CD14-positive monocyte (primary cell): ENCODE measurements at regions not wholly inside any gene's neighbourhood (a gene's known extent, or its start where the extent isn't known, plus 50 kb on each side); places are given as distances from the start of the nearest gene placed in this dataset.

ENCODE experiments used
- DNase-seq, 3 donors: peaks; one replicate each; pipeline ENCODE4 v3.0.0-alpha.2; 2011 to 2022
- H2AFZ ChIP-seq: 2 replicates; pipeline ENCODE4 v1.6.0; 2012; ENCODE audit warnings: mild to moderate bottlenecking, low read depth, low read length, inconsistent platforms; ENCODE audit not compliant: insufficient read depth, poor library complexity, severe bottlenecking
- H3K27ac ChIP-seq, 2 donors: 1 replicate in 1 of 2; 2 replicates in 1 of 2; pipeline ENCODE4 v1.5.1; 2012 to 2013; ENCODE audit warnings: low read length in 2 of 2, control low read depth in 1 of 2, inconsistent platforms in 1 of 2, low read depth in 1 of 2, mild to moderate bottlenecking in 1 of 2
- H3K27me3 ChIP-seq, 2 donors: one replicate each; pipeline versions ENCODE4 v1.6.0 to v1.6.1; 2011 to 2013; ENCODE audit warnings: low read length in 2 of 2; ENCODE audit not compliant: control insufficient read depth in 2 of 2, insufficient read depth in 2 of 2
- H3K36me3 ChIP-seq, 2 donors: replicated peaks in 1 of 2; 1 replicate in 1 of 2; 2 replicates in 1 of 2; pipeline versions ENCODE4 v1.5.1 to v1.6.1; 2012 to 2013; ENCODE audit warnings: low read length in 2 of 2, control low read depth in 1 of 2, inconsistent platforms in 1 of 2, mild to moderate bottlenecking in 1 of 2; ENCODE audit not compliant: insufficient read depth in 2 of 2, control insufficient read depth in 1 of 2
- H3K4me1 ChIP-seq, 2 donors: 1 replicate in 1 of 2; 2 replicates in 1 of 2; pipeline versions ENCODE4 v1.5.1 to v1.6.1; 2012 to 2013; ENCODE audit warnings: low read length in 2 of 2, control low read depth in 1 of 2, inconsistent platforms in 1 of 2, mild to moderate bottlenecking in 1 of 2, moderate library complexity in 1 of 2; ENCODE audit not compliant: insufficient read depth in 2 of 2, control insufficient read depth in 1 of 2
- H3K4me2 ChIP-seq: replicated peaks from 2 replicates; pipeline ENCODE3; 2012; ENCODE audit warnings: low read length, moderate library complexity, mild to moderate bottlenecking; ENCODE audit not compliant: poor library complexity, severe bottlenecking; ENCODE audit errors: extremely low read depth
- H3K4me3 ChIP-seq, 3 experiments: fragments of 200-600 bp in 1 of 3; sonication (generic) in 1 of 3; replicated peaks in 1 of 3; 1 replicate in 2 of 3; 2 replicates in 1 of 3; pipeline ENCODE4 v1.5.1; 2011 to 2013; ENCODE audit warnings: low read length in 3 of 3, mild to moderate bottlenecking in 3 of 3, control low read depth in 2 of 3, low read depth in 2 of 3, inconsistent platforms in 1 of 3, moderate library complexity in 1 of 3
- H3K79me2 ChIP-seq: 2 replicates; pipeline ENCODE4 v1.6.0; 2012; ENCODE audit warnings: mild to moderate bottlenecking, control low read depth, inconsistent platforms, low read length, moderate library complexity; ENCODE audit not compliant: insufficient read depth
- H3K9ac ChIP-seq: 2 replicates; pipeline ENCODE4 v1.6.0; 2017; ENCODE audit warnings: low read length, mild to moderate bottlenecking; ENCODE audit not compliant: insufficient read depth, poor library complexity, severe bottlenecking
- H3K9me3 ChIP-seq, 2 donors: replicated peaks in 1 of 2; 1 replicate in 1 of 2; 2 replicates in 1 of 2; pipeline versions ENCODE4 v1.5.1 to v1.6.1; 2012 to 2013; ENCODE audit warnings: low read length in 2 of 2, control low read depth in 1 of 2; ENCODE audit not compliant: control insufficient read depth in 1 of 2, insufficient read depth in 1 of 2
- H4K20me1 ChIP-seq: 2 replicates; pipeline ENCODE4 v1.6.0; 2012; ENCODE audit warnings: mild to moderate bottlenecking, low read length, control low read depth, moderate library complexity; ENCODE audit not compliant: insufficient read depth
- H3K27ac Mint-ChIP-seq, 7 donors: one replicate each; pipeline ENCODE4 v1.8.0; 2020; ENCODE audit warnings: mild to moderate bottlenecking in 7 of 7, mixed read lengths in 7 of 7, moderate library complexity in 6 of 7, inconsistent platforms in 2 of 7
- H3K27me3 Mint-ChIP-seq, 3 donors: one replicate each; pipeline ENCODE4 v1.8.0; 2021 to 2022; ENCODE audit warnings: low read depth in 3 of 3, mild to moderate bottlenecking in 3 of 3, mixed read lengths in 3 of 3, moderate library complexity in 3 of 3, inconsistent platforms in 1 of 3
- H3K36me3 Mint-ChIP-seq, 2 donors: one replicate each; pipeline ENCODE4 v1.8.0; 2020; ENCODE audit warnings: mixed read lengths in 2 of 2, inconsistent platforms in 1 of 2, mild to moderate bottlenecking in 1 of 2
- H3K4me1 Mint-ChIP-seq: one replicate; pipeline ENCODE4 v1.8.0; 2020; ENCODE audit warnings: mild to moderate bottlenecking, mixed read lengths
- H3K4me3 Mint-ChIP-seq, 2 donors: one replicate each; pipeline ENCODE4 v1.8.0; 2020; ENCODE audit warnings: mild to moderate bottlenecking in 2 of 2, mixed read lengths in 2 of 2, moderate library complexity in 1 of 2
- H3K9me3 Mint-ChIP-seq, 7 donors: one replicate each; pipeline ENCODE4 v1.8.0; 2020 to 2022; ENCODE audit warnings: mixed read lengths in 7 of 7, mild to moderate bottlenecking in 6 of 7, moderate library complexity in 6 of 7, inconsistent platforms in 2 of 7
- CTCF ChIP-seq: fragments of 200-600 bp; IDR thresholded peaks from one replicate; pipeline ENCODE4 v1.8.0; 2022; ENCODE audit warnings: antibody characterized with exemption, mild to moderate bottlenecking
- WGBS: methylation state at CpG from one replicate; pipeline ENCODE4 v1.1.5; 2013; ENCODE audit warnings: missing lambda C conversion rate; ENCODE audit not compliant: insufficient coverage; 5-methylcytosine and 5-hydroxymethylcytosine counted together
- intact Hi-C, 2 donors: fragments of 100-400 bp; cut with micrococcal nuclease; formaldehyde crosslinking; loops; one replicate each; pipeline versions ENCODE4 v1.15.0 to v1.15.1; 2023

DNA sequence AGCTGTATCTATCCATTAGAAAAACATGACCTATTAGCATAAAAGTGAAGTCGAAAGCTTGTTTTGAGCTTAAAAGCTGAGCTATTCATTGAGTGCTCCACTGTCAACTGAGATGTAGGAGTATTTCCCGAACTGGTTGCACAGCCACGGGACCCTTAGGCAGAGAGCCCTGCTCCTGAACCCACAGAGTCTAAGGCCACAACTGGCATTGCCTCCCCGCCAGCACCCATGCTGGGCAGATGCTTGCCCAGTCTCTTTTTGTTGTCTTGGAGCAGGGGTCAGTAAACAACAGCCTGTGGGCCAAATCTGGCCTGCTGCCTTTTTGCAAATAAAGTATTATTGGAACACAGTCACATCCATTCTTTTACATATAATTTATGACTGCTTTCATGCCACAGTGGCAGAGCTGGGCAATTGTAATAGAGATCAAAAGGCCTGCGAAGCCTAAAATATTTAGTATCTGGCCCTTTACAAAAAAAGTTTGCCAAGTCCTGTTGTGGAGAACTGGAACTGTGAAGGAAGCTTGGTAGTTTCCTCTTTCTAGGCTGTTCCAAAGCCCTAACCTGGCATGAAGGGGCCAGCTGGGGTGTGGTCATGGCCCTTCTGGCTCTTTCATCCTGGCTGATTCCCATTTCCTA is 58.4 kb upstream of the WAPL start:
- H3K27me3 Mint-ChIP-seq, result peaks cover 2 to 6% (median 2%) of the 10 kb centered on the region in 3 donors
- intact Hi-C loops, result loop anchor here in 1 of 2 donors (5.0 kb wide), 1 partner anchor 58 kb away; the partner anchor contains the start of gene WAPL
- Histone ChIP-seq H3K9me3 (no peaks in the 10 kb centered on the region), H3K36me3 (no peaks in the 10 kb centered on the region), H2AFZ (no peak overlapping the region), H3K4me2 (peak overlapping the region; percentile 49), H3K9ac (no peak overlapping the region), H3K27me3 (no peaks in the 10 kb centered on the region), H3K4me3 (peak overlapping the region in 1 of 3 experiments; percentile 39), H3K79me2 (no peaks in the 10 kb centered on the region), H3K27ac (peak overlapping the region; percentile 30 to 70), H4K20me1 (no peaks in the 10 kb centered on the region), H3K4me1 (peaks cover 19 to 22% of the 10 kb centered on the region in 2 donors)
- no peaks in the 10 kb centered on the region for H3K36me3 Mint-ChIP-seq
- TF ChIP-seq CTCF, result no peak
- peak overlapping the region; percentile 37 to 84 (median 60) for H3K27ac Mint-ChIP-seq
- peak overlapping the region; percentile 41 to 48 for H3K4me3 Mint-ChIP-seq
- peaks cover 19% of the 10 kb centered on the region for H3K4me1 Mint-ChIP-seq
- WGBS, result 100% methylated on average over 4 of the region's 5 CpGs
- H3K9me3 Mint-ChIP-seq, result no peaks in the 10 kb centered on the region
- DNase-seq, result no peak

- DNase-seq, result peak; percentile 61 to 71 (median 70)
- Mint-ChIP-seq H3K27me3 (peaks cover 2 to 6% (median 2%) of the 10 kb centered on the region in 3 donors), H3K27ac (peak overlapping the region; percentile 37 to 84 (median 60)), H3K4me3 (peak overlapping the region; percentile 41 to 48), H3K9me3 (no peaks in the 10 kb centered on the region), H3K36me3 (no peaks in the 10 kb centered on the region), H3K4me1 (peaks cover 21% of the 10 kb centered on the region)
- TF ChIP-seq CTCF, result no peak
- Histone ChIP-seq H3K4me3 (peak overlapping the region in 1 of 3 experiments; percentile 39), H4K20me1 (no peaks in the 10 kb centered on the region), H3K79me2 (no peaks in the 10 kb centered on the region), H3K4me1 (peaks cover 22 to 26% of the 10 kb centered on the region in 2 donors), H3K36me3 (no peaks in the 10 kb centered on the region), H3K9ac (no peak overlapping the region), H3K27ac (peak overlapping the region; percentile 30 to 70), H2AFZ (no peak overlapping the region), H3K27me3 (no peaks in the 10 kb centered on the region), H3K9me3 (no peaks in the 10 kb centered on the region), H3K4me2 (peak overlapping the region; percentile 49)
- intact Hi-C loops, result loop anchor here in 1 of 2 donors (5.0 kb wide), 1 partner anchor 58 kb away; the partner anchor contains the start of gene WAPL
- WGBS, result 0% methylated on average over 1 of the region's 1 CpG
These were observed 58.9 kb upstream of the WAPL start for GRCh38 chr10:86580521-86580891.
